ENCODE measurements at regions not wholly inside any gene's neighbourhood (a gene's known extent, or its start where the extent isn't known, plus 50 kb on each side); places are given as distances from the start of the nearest gene placed in this dataset.

GRCh38 chr11:103773537-103773936 is 262.9 kb upstream of the DDI1 start:
- TF ChIP-seq NFYB (CRISPR knock-in tag; conservative IDR thresholded peaks at IDR 0.05; ENCODE audit: low read depth) (no peak), TP53 (CRISPR knock-in tag; IDR thresholded peaks at IDR 0.05) (no peak), MAX (CRISPR knock-in tag; IDR thresholded peaks at IDR 0.05) (no peak), CREM (CRISPR knock-in tag; IDR thresholded peaks at IDR 0.05) (no peak), CTCF (IDR thresholded peaks at IDR 0.05) (no peak)
